GM19043 (cell line): ENCODE measurements at regions not wholly inside any gene's neighbourhood (a gene's known extent, or its start where the extent isn't known, plus 50 kb on each side); places are given as distances from the start of the nearest gene placed in this dataset.
"Not testable (repeated sequence)": the region's sequence is repeated elsewhere in the genome, so short reads cannot be mapped to it uniquely, and the experiment has no call there.

Experiments used
- ATAC-seq: cut with Tn5 transposase; IDR thresholded peaks from one replicate; pipeline ENCODE4 v1.9.1; 2021; ENCODE audit warnings: low read depth; ENCODE audit not compliant: unreplicated experiment

DNA sequence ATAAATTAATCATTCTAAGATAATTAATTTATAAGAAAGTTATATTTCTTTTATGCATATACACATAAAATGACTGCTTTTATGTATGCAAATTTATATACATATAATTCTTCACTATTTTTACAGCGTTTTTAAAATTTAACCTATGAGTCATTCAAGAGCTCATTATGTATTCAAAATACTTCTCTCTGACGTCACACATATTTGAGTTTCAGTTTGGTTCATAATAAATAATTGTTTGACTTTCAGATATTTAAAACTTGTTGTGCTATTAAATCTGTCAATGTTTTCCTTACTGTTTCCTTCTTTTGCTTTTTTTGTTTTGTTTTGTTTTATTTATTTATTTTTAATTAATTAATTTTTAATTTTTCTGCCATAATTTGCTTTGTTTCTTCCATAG lies 467.5 kb upstream of the ADGRB3 start:
- ATAC-seq = no peak

DNA sequence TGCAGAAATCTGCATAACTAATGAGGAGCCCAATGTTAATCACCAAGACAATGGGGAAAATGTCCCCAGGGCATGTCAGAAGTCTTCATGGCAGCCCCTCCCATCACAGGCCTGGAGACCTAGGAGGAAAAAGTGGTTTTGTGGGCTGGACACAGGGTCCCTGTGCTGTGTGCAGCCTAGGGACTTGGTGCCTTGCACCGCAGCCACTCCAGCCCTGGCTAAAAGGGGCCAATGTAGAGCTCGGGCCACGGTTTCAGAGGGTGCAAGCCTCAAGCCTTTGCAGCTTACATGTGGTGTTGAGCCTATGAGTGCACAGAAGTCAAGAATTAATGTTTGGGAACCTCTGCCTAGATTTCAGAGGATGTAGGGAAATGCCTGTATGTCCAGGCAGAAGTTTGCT lies 474.3 kb upstream of the ADGRB3 start:
- not testable (repeated sequence) for ATAC-seq

DNA sequence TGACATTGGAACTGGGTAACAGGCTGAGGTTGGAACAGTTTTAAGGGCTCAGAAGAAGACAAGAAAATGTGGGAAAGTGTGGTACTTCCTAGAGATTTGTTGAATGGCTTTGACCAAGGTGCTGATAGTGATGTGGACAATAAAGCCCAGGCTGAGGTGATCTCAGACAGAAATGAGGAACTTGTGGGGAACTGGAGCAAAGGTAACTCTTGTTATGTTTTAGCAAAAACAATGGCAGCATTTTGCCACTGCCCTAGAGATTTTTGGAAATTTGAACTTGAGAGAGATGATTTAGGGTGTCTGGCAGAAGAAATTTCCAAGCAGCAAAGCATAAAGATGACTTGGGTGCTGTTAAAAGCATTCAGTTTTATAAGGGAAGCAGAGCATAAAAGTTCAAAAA lies 474.7 kb upstream of the ADGRB3 start:
- ATAC-seq = no peak

DNA sequence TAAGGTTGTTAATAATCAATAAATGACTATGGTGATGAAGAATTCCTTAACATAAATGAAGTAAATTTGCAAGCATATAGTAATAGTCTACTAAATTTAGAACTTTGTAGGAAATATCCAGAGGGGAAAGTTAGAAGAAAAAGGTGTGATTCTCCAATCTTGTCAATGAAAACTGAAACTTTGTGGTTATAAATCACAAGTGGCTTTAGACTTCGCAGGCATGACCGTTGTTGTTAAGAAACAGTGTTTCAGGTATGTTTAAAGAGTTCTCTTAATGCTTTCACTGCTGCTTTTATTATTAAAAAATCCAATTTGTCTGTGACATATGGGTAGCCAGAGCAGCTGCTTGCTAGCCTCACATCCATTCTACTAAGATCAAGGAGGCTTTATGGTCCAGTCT lies 475.6 kb upstream of the ADGRB3 start:
- ATAC-seq = no peak

DNA sequence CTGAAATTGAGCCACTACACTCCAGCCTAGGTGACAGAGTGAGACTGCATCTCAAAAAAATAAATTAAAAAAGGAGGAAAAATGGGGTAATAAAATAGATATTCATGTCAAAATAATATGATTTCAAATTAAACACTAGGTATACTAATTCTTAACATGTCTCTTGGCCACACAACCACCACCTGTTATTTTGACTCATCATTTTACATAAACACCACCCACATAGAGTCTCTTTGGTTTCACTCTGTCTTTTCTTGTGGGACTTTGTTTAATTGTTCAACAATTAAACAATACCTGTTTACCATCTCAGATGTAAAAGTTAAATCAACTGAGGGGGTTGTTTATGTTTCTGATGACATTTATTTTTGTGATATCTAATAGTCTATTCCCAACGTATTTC lies 476.8 kb upstream of the ADGRB3 start:
- peak; percentile 61 for ATAC-seq

DNA sequence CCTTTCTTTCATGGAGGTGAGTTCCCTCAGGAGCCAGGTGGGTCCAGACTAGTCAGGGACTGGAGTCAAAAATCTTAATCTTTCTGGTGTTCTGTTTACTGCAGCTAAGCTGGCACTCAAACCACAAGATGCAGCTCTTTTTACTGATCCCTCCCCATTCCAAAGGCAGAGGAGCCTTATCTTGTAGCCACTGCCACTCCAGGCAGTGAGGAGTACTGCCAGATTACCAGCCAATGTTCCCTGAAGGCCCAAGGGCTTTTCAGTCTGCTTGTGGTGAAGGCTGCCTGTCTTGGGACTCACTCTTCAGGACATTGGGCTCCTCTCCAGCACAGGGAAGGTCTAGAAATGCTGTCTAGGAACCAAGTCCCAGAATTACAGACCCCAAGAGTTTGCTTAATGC lies 490.4 kb upstream of the ADGRB3 start:
- ATAC-seq = no peak

DNA sequence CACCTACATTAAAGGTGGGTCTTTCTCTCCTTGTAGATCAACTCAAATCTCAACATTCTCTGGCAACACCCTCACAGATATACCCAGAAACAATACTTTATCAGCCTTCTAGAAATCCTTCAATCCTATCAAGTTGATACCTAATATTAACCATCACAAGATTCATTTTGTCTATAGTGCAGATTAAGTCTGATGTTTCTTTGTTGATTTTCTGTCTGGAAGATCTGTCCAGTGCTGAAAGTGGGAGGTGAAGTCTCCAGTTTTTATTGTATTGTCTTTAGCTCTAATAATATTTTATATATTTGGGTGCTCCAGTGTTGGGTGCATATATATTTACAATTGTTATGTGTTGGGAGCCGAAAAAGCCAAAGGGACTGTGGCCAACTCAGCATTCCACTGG lies 493.9 kb upstream of the ADGRB3 start:
- ATAC-seq = no peak

DNA sequence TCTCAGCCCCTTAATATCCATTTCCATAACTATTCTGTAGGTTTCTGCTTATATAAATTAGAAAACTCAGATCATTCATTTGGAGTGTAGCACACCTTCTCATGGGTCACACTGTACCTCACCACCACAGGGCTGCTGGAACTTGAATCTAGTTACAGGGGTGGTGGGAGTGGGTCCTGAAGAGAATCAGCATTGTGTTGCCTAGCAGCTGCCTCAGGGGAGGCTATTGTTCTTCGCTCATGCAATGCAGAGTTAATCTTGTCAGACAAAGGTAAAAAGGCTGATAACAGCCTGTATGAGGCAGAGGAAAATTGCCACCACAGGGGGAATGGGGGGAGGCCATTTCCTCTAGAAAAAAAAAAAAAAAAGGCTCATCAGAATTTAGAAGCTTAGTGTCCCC lies 496.0 kb upstream of the ADGRB3 start:
- ATAC-seq = no peak

DNA sequence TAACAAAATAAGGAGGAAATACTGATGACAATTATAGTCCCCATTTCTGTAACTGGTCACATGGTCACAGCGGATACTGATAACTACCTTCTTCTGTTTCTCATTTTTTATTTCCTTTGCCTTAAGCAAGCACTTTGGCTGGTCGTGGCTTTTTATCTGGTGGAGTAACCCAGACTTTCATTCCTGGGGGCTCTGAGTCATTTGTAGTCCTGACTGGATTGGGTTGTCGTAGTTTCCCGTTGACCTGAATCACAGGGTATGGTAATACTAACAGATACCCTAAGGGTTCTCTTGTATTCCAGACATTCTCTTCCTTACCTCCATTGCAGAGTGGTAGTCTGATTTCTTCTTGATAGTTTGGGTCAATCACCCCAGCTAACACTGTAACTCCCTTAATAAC lies 500.3 kb upstream of the ADGRB3 start:
- ATAC-seq = no peak

DNA sequence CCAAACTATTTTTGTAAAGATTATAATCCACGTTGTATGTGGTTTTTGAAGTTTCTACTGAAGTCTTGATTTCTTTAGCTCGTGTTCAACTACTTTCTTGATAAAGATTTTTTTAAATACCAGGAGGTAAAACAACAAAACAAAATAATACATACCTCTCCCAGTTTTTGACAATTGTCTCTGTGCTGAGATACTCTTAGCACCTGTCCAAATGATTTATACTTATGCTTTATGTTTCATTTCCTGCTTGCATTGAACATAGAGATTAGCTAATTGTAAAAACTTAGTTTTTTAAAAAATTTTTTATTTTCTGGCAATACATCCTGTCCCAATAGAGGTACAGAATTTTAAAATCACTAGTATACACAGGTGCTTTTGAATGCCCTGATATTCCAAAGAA lies 506.9 kb upstream of the ADGRB3 start:
- no peak for ATAC-seq

DNA sequence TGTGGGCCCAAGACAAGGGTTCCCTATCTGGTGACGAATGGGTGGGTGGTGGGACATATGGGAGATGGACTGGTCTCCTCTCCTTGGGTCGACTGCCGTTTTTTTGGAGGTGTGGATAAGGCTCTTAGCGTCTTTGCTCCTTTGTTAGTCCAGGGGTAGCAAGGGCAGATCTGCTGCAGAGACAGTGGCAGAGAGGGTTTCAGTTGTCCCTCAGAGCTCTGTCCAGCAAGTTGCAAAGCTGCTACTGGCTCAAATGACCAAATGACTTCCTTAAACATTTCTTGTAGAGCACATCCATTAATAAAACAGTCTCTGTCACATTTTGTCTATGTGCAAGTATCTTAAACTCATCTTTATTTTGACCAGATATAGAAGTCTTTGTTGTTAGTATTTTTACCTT lies 508.0 kb upstream of the ADGRB3 start:
- ATAC-seq = no peak

DNA sequence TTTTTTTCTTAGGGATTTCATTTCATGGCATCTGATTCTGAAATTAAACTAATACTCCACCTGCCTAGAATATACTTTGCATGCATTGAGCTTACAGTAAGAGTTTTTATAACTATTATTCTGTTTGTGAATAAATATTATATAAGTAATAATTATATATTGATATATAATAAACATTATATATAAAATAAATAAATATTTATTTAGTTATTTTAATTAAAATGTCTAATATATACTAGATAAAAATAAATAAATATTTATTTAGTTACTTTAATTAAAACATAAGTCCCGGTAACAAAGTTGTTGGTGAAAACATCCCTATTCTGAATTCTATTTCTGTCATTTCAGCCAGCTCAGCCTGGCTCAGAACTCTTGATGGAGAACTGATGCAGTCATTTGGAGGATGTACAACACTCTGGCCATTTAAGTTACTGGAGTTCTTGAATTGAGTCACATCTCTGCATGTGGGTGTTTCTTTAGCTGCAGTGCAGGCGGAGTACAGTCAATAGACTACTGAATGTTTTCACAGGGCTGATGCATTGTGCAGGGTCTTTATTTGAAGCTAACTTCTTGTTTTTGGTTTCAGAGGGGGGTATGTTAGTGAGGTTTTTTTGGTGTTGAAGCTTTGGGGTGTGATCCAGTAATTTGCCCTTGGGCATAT lies 508.9 kb upstream of the ADGRB3 start:
- ATAC-seq = peak; percentile 69

DNA sequence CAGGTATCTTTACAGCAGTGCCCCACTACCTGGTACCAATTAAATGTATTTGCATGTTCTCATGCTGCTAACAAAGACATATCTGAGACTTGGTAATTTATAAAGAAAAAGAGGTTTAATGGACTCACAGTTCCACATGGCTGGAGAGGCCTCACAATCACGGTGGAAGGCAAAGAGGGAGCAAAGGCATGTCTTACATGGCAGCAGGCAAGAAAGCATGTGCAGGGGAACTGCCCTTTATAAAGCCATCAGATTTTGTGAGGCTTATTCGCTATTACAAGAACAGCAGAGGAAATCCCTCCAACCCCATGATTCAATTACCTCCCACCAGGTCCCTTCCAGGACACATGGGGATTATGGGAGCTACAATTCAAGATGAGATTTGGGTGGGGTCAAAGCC lies 512.1 kb upstream of the ADGRB3 start:
- ATAC-seq = not testable (repeated sequence)

DNA sequence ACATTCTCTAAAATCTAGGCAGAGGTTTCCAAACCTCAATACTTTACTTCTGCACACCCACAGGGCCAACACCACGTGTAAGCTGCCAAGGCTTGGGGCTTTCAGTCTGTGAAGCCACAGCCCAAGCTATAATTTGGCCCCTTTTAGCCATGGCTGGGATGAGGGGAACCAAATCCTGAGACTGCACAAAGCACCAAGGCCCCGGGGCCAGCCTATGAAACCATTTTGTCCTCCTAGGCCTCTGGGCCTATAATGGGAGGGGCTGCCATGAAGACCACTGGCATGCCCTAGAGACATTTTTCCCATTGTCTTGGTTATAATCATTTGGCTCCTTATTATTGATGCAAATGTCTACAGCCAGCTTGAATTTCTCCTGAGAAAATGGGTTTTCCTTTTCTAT lies 513.0 kb upstream of the ADGRB3 start:
- no peak for ATAC-seq

DNA sequence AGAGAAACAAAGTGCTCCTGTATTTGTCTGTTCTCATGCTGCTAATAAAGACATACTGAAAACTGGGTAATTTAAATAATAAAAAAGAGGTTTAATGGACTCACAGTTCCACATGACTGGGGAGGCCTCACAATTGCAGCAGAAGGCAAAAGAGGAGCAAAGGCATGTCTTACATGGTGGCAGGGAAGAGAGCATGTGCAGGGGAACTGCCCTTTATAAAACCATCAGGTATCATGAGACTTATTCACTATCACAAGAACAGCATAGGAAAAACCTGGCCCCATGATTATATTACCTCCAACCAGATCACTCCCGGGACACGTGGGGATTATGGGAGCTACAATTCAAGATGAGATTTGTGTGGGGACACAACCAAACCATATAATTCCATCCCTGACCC lies 514.1 kb upstream of the ADGRB3 start:
- not testable (repeated sequence) for ATAC-seq

DNA sequence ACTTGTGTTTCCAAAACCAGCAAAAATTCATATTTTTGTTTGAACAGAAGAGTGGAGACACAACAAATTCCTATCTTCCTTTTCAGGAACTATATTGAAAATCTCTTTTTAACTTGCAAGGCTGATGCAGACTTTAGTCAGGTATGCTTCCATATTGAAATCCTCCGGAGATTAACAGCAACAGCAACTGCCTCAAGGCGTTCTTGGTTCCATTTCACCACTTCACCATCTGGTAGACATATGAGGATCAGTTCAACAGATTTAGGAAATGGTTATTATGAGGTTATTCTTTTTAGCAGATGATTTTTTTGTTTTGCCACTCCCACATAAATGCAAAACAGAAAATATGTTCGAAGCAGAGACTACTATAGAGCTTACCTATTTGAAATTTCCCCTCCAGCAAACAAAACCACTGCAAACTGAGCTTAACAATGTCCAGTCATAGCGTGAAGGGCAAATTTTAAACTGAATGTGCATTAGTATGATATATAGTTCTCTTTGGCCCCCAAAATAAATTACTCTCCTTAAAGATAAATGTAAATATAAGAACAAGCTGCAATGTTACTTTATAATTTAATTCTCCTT lies 520.5 kb upstream of the ADGRB3 start:
- ATAC-seq = no peak

DNA sequence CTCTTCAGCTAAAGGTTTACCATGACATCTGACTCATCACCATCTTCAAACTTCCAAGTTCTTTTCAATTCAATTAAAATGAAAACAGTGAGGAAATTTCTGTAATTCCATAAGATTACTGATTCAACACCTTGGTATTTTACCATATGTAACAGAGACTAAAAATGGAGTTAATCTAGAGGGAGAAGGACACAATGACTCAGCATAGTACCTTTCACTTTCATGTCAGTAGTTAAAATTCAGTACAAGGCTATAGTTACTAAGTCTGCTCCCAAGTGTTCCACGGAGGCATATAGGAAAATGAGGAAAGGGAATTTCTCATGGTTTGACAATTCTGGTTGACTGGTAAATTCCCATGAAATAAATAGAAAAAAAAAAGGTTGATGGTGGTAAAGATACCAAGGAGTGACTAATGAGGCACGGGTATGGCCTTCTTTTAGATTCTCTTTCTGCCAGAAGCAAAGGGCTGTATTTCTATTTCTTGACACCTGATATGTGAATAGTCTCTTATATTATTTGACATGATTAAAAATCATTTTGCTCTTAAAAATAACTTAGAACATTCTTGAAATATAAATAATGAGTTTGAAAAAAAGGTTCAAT lies 526.7 kb upstream of the ADGRB3 start:
- peak; percentile 66 for ATAC-seq

DNA sequence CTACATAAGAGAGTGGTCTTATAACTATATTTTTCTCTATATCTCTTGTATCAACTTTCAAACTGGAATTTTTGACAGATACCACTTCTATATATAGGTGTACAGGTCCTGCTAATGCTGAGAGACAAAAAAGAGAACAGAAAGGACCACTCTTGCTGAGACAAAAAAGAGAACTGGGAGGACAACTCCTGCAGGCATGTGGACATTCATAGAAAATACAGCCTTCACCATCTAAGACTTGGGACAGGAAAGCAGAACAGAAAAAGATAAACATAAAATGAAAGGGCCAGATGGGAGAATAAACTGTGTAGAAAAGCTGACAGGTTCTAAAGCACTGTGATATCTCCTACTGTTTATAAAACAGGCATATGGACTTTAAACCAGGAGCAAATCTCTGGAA lies 541.0 kb upstream of the ADGRB3 start:
- ATAC-seq = peak; percentile 73

DNA sequence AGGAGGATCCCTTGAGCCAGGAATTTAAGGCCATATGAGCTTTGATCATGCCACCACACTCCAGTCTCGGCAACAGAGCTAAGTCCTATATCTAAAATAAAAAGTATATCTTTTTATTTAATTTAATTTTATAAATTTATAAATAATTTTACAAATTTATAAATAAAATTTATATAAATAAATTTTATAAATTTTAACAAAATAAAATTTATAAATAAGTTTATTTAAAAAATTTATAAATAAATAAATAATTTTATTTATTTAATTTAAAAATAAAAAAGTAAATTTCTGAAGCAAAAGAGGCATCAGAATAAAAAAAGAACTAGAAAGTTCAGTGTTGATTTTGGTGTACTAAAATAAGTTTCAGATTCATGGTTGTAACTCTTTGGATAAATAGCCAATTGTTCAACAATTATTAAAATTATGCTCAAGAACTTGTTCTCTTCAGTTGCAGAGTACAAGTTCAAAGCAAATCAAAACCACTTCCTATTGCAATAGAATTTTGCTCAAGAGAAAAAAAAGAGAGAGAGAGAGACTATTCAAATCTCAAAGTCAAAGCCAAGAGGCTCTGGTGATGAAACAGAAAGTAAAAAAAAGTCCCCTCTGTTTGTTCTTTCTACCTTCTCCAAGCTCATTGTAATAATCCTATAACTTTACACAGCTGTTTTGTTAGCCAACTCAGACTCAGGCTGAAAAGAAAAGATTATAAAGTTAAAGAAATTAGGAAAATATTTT lies 547.5 kb upstream of the ADGRB3 start:
- peak; percentile 72 for ATAC-seq

DNA sequence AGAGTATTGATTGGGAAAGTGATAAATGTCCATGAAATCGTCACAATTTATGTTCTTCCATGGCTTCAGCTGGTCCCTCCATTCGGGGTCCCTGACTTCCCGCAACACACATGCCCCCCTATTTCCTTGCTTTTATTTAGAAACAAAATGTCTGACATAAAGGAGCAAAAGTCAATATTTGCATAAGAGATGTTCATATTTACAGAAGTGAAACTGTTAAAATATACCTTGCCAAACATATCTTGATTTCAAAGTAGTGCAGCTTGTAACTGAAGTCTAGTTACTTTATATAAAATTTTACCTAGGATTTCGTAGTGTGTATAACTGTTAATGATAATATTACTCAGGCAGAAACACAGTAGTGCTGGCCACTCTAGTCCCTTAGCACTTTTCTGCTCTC lies 548.9 kb upstream of the ADGRB3 start:
- no peak for ATAC-seq

DNA sequence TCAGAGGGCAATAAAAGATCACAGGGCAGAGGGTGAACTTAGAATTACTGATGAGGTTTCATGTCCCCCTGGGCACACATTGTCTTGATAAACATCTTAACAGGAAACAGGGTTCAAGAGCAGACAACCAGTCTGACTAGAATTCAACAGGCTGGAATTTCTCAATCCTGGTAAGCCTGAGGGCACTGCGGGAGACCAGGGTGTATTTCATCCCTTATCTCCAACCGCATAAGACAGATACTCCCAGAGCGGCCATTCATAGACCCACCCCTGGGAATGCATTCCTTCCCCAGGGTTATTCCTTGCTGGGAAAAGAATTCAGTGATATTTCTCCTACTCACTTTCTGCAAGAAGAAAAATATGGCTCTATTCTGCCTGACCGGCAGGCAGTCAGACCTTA lies 549.5 kb upstream of the ADGRB3 start:
- ATAC-seq = not testable (repeated sequence)

DNA sequence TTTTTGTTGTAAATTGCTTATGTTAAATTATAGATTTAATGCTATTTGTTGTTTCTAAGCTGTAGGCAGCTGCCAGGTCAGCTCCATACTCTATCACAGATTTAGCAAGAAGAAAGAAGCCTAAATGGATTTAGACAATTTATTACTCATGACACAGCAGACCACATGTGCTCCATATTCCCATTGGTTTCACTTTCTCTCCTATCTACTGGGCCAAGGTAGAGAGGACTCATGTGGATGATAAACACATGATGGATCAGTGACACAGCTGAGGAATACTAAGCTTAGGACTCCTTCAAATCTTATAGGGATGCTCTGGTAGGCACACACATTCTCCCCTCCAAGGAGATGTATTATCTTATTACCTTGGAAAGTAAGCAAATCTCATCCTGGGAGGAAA lies 553.0 kb upstream of the ADGRB3 start:
- ATAC-seq = no peak
